Gastrocnemius medialis (tissue), 4 donors: ENCODE measurements at regions not wholly inside any gene's neighbourhood (a gene's known extent, or its start where the extent isn't known, plus 50 kb on each side); places are given as distances from the start of the nearest gene placed in this dataset.

Source experiments
- ATAC-seq, 2 donors: fragments of 150-250 bp; one replicate each; pipeline ENCODE4 v1.9.1; 2016
- DNase-seq, 2 donors: peaks; one replicate each; pipeline ENCODE4 v3.0.0-alpha.2; 2019
- H3K27ac ChIP-seq, 4 donors: fragments of 200-600 bp; sonication (generic); 1 replicate in 1 of 4; 2 replicates in 3 of 4; pipeline ENCODE4 v1.5.1; 2016 to 2018; ENCODE audit warnings: mild to moderate bottlenecking in 2 of 4, moderate library complexity in 1 of 4
- H3K27me3 ChIP-seq, 3 donors: fragments of 200-600 bp; sonication (generic) in 2 of 3; 1 replicate in 1 of 3; 2 replicates in 2 of 3; pipeline versions ENCODE4 v1.5.1 to v1.6.0; 2016 to 2019; ENCODE audit warnings: mild to moderate bottlenecking in 1 of 3, moderate library complexity in 1 of 3
- H3K36me3 ChIP-seq, 2 donors: fragments of 200-600 bp; sonication (generic) in 1 of 2; one replicate each; pipeline ENCODE4 v1.5.1; 2017 to 2018
- H3K4me1 ChIP-seq, 2 donors: fragments of 200-600 bp; sonication (generic) in 1 of 2; one replicate each; pipeline ENCODE4 v1.5.1; 2016 to 2017; ENCODE audit warnings: mild to moderate bottlenecking in 2 of 2
- H3K4me3 ChIP-seq, 4 donors: fragments of 200-600 bp; sonication (generic) in 3 of 4; 1 replicate in 1 of 4; 2 replicates in 3 of 4; pipeline ENCODE4 v1.5.1; 2016 to 2019; ENCODE audit warnings: mild to moderate bottlenecking in 2 of 4
- H3K9me3 ChIP-seq, 3 donors: fragments of 200-600 bp; sonication (generic) in 2 of 3; 1 replicate in 1 of 3; 2 replicates in 2 of 3; pipeline ENCODE4 v1.5.1; 2016 to 2019
- POLR2A ChIP-seq, 2 donors: fragments of 450-650 bp; IDR thresholded peaks; one replicate each; pipeline ENCODE4 v1.6.1; 2017; ENCODE audit warnings: antibody characterized with exemption in 2 of 2, mild to moderate bottlenecking in 2 of 2, moderate library complexity in 2 of 2
- in situ Hi-C, 4 donors: fragments of 200-750 bp; cut with MboI; loops; one replicate each; pipeline versions ENCODE4 v1.15.0 to v1.8.0; 2017; ENCODE audit warnings: low sequenced_read_pairs in 4 of 4
- intact Hi-C: fragments of 100-400 bp; cut with DNase I; formaldehyde crosslinking; loops from one replicate; pipeline ENCODE4 v1.15.1; 2023; ENCODE audit warnings: low total_unique reads
- TF ChIP-seq, protein P1 (sequence below), 5 experiments: fragments of 450-650 bp in 3 of 5; fragments of 200-600 bp in 2 of 5; sonication (generic) in 2 of 5; IDR thresholded peaks in 4 of 5; conservative IDR thresholded peaks in 1 of 5; 1 replicate in 4 of 5; 2 replicates in 1 of 5; pipeline ENCODE4 v1.5.1; 2016 to 2019; ENCODE audit warnings: antibody characterized with exemption in 5 of 5, mild to moderate bottlenecking in 3 of 5, moderate library complexity in 3 of 5

DNA sequence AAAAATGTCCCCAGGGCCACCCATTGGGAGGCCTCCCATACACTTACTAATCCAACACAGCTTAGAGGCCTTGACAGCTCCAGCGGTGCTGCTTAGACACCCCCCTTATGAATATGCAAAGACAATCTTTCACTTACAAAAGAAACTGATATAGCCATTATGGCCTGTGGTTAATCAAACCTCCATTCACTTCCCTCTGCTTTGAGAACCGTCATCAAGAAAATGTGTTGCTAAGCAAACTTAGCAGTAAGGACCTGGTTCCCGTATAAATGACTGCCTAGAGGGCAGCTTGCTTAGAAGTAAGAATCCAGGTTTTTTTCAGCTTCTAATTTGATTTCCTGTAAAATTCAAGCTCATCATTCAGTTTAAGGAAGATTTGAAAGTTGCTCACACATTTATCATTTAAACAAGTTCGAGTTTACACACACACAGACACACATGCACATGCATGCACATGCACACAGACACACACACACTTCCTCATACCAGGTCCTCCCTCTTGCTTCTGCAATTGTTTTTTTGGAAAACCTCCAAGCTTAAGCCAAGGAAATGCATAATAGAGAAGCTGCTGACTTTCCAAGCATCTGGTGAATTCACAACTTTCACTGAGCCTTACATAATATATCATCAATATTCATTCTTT lies 137.7 kb upstream of the BLID start:
- no peaks in the 10 kb centered on the region for H3K27me3 ChIP-seq
- intact Hi-C loops (no loop called here), in situ Hi-C loops (no loop called here)
- no peaks in the 10 kb centered on the region for H3K9me3 ChIP-seq
- H3K4me1 ChIP-seq = peaks cover 5 to 33% of the 10 kb centered on the region in 2 donors
- no peaks in the 10 kb centered on the region for H3K36me3 ChIP-seq
- TF ChIP-seq, protein P1, sequence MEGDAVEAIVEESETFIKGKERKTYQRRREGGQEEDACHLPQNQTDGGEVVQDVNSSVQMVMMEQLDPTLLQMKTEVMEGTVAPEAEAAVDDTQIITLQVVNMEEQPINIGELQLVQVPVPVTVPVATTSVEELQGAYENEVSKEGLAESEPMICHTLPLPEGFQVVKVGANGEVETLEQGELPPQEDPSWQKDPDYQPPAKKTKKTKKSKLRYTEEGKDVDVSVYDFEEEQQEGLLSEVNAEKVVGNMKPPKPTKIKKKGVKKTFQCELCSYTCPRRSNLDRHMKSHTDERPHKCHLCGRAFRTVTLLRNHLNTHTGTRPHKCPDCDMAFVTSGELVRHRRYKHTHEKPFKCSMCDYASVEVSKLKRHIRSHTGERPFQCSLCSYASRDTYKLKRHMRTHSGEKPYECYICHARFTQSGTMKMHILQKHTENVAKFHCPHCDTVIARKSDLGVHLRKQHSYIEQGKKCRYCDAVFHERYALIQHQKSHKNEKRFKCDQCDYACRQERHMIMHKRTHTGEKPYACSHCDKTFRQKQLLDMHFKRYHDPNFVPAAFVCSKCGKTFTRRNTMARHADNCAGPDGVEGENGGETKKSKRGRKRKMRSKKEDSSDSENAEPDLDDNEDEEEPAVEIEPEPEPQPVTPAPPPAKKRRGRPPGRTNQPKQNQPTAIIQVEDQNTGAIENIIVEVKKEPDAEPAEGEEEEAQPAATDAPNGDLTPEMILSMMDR (IDR thresholded peaks at IDR 0.05 in 4 of 5, conservative IDR thresholded peaks at IDR 0.05 in 1 of 5) = no peak
- no peak for TF ChIP-seq POLR2A (IDR thresholded peaks at IDR 0.05)
- DNase-seq = no peak
- H3K4me3 ChIP-seq = no peak overlapping the region
- no peak for ATAC-seq
- H3K27ac ChIP-seq = no peak overlapping the region

DNA sequence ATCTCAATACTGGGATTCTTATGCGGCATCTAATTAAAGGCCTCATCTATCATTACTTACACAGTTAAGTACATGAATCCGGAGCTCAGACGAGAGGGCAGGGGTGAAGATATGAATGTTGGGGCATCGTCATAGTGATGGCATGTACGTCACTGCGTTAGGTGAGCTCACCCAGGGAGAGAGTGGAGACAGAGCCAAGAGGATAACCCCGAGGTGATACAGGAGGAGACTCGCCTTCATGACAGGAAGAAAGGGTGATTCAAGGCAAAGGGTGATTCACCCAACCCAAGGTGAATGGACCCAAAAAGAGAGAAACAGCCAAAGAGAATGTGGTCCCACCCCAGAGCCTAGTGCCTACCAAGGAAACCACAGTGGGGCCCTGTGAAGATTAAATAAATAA lies 132.9 kb upstream of the BLID start:
- intact Hi-C loops = no loop called here
- TF ChIP-seq, protein P1 (IDR thresholded peaks at IDR 0.05 in 4 of 5, conservative IDR thresholded peaks at IDR 0.05 in 1 of 5) = no peak
- no peak for TF ChIP-seq POLR2A (IDR thresholded peaks at IDR 0.05)
- no peak for ATAC-seq

DNA sequence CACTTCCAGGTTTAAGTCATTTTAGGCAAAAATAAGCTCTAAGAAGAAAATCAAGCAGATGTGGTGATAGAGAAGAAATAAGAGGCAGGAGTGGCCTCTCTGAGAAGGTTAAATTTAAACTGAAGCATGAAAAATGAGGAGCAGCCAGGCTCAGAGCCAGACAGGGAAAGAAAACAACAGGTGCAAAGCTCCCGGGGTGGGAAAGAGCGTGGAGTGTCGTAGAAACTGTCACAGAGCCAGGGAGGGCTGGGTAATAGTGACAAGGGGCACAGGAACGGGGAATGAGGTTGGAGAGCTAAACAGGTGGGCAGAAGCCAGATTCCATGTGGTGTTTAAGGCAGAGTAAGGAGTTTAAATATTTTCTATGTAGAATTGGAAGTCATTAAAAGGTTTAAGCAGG lies 132.1 kb upstream of the BLID start:
- intact Hi-C loops = no loop called here
- DNase-seq (peak; percentile 75 to 84), ATAC-seq (peak; percentile 95 to 98)
- TF ChIP-seq, protein P1 (IDR thresholded peaks at IDR 0.05 in 4 of 5, conservative IDR thresholded peaks at IDR 0.05 in 1 of 5) = no peak
- peak in 1 of 2 donors; percentile 20 for TF ChIP-seq POLR2A (IDR thresholded peaks at IDR 0.05)
- Histone ChIP-seq H3K27ac (peak overlapping the region; percentile 81 to 90 (median 85)), H3K9me3 (no peaks in the 10 kb centered on the region), H3K27me3 (no peaks in the 10 kb centered on the region), H3K36me3 (no peaks in the 10 kb centered on the region), H3K4me1 (peaks cover 35 to 48% of the 10 kb centered on the region in 2 donors), H3K4me3 (peak overlapping the region in 3 of 4 donors; percentile 7 to 20 (median 18))
- in situ Hi-C loops = no loop called here

More for the DNA sequence above, 132.9 kb upstream of the BLID start:
- in situ Hi-C loops = no loop called here
- H3K4me1 ChIP-seq = peaks cover 29 to 52% of the 10 kb centered on the region in 2 donors
- H3K4me3 ChIP-seq = no peak overlapping the region
- no peak for DNase-seq
- H3K36me3 ChIP-seq = no peaks in the 10 kb centered on the region
- peak overlapping the region; percentile 81 to 90 (median 85) for H3K27ac ChIP-seq
- no peaks in the 10 kb centered on the region for H3K27me3 ChIP-seq
- H3K9me3 ChIP-seq = no peaks in the 10 kb centered on the region

DNA sequence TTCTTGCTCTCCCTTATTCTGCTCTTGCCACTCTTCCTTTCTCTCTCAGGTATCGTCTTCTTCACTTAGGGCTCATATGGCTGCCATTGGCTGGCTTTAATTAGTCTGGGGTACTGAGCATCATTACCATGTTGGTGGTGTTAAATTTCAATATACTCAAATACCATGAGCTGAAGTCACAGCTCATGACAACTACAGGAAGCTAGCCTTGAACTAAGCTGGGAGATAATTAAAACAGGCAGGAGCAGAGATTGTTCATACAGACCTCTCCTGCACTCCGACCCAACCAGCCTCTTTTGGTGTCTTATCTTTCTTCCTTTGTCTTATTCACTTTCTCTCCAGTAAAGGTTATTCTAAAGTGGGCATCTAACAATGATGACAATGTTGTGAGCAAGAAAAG lies 130.9 kb upstream of the BLID start:
- DNase-seq (no peak), ATAC-seq (peak in 1 of 2 donors; percentile 35)
- intact Hi-C loops (no loop called here), in situ Hi-C loops (no loop called here)
- TF ChIP-seq, protein P1 (IDR thresholded peaks at IDR 0.05 in 4 of 5, conservative IDR thresholded peaks at IDR 0.05 in 1 of 5) = no peak
- TF ChIP-seq POLR2A (IDR thresholded peaks at IDR 0.05) = no peak
- H3K9me3 ChIP-seq = no peaks in the 10 kb centered on the region
- H3K27ac ChIP-seq = peak overlapping the region; percentile 81 to 90 (median 85)
- no peaks in the 10 kb centered on the region for H3K27me3 ChIP-seq
- H3K4me3 ChIP-seq = no peak overlapping the region
- H3K4me1 ChIP-seq = peaks cover 41 to 48% of the 10 kb centered on the region in 2 donors
- no peaks in the 10 kb centered on the region for H3K36me3 ChIP-seq
